HG02678 (cell line): ENCODE measurements at regions not wholly inside any gene's neighbourhood (a gene's known extent, or its start where the extent isn't known, plus 50 kb on each side); places are given as distances from the start of the nearest gene placed in this dataset.
"Not testable (repeated sequence)": the region's sequence is repeated elsewhere in the genome, so short reads cannot be mapped to it uniquely, and the experiment has no call there.

Source experiments
- ATAC-seq: cut with Tn5 transposase; IDR thresholded peaks from one replicate; pipeline ENCODE4 v1.9.1; 2021; ENCODE audit warnings: mild to moderate bottlenecking, moderate library complexity; ENCODE audit not compliant: unreplicated experiment

- ATAC-seq = no peak
Measured at GRCh38 chr9:107592424-107592823, 102.9 kb upstream of the KLF4 start.

GRCh38 chr9:107591781-107592180, 102.2 kb upstream of the KLF4 start:
- ATAC-seq = no peak

- no peak for ATAC-seq
Measured at GRCh38 chr9:107588393-107588792, 98.8 kb upstream of the KLF4 start.

- no peak for ATAC-seq
Measured at GRCh38 chr9:107587191-107587963, 97.8 kb upstream of the KLF4 start.

GRCh38 chr9:107586493-107586892, 96.9 kb upstream of the KLF4 start:
- no peak for ATAC-seq

GRCh38 chr9:107585465-107585864, 95.9 kb upstream of the KLF4 start:
- no peak for ATAC-seq

- ATAC-seq = no peak
Measured at GRCh38 chr9:107584944-107585343, 95.4 kb upstream of the KLF4 start.

- ATAC-seq = no peak
Measured at GRCh38 chr9:107584186-107584585, 94.6 kb upstream of the KLF4 start.

GRCh38 chr9:107577140-107577776, 87.7 kb upstream of the KLF4 start:
- ATAC-seq = no peak

- ATAC-seq = no peak
Measured at GRCh38 chr9:107571148-107571547, 81.6 kb upstream of the KLF4 start.

GRCh38 chr9:107569174-107569573, 79.6 kb upstream of the KLF4 start:
- ATAC-seq = no peak

GRCh38 chr9:107568406-107568805, 78.8 kb upstream of the KLF4 start:
- ATAC-seq = not testable (repeated sequence)

- no peak for ATAC-seq
Measured at GRCh38 chr9:107567462-107567861, 77.9 kb upstream of the KLF4 start.

- no peak for ATAC-seq
Measured at GRCh38 chr9:107566611-107567061, 77.1 kb upstream of the KLF4 start.

GRCh38 chr9:107562798-107563197, 73.2 kb upstream of the KLF4 start:
- ATAC-seq = no peak

- ATAC-seq = no peak
Measured at GRCh38 chr9:107559494-107560086, 70.0 kb upstream of the KLF4 start.

GRCh38 chr9:107557236-107557990, 67.8 kb upstream of the KLF4 start:
- no peak for ATAC-seq

- ATAC-seq = no peak
Measured at GRCh38 chr9:107554636-107555035, 65.1 kb upstream of the KLF4 start.

GRCh38 chr9:107548298-107549142, 59.0 kb upstream of the KLF4 start:
- ATAC-seq = no peak

- no peak for ATAC-seq
Measured at GRCh38 chr9:107547772-107548297, 58.3 kb upstream of the KLF4 start.
